ENCODE measurements at regions not wholly inside any gene's neighbourhood (a gene's known extent, or its start where the extent isn't known, plus 50 kb on each side); places are given as distances from the start of the nearest gene placed in this dataset.

GRCh38 chrX:138008281-138008680 is 442.4 kb downstream of the ZIC3 start:
- TF ChIP-seq CTCF (IDR thresholded peaks at IDR 0.05) (no peak), POLR2A (IDR thresholded peaks at IDR 0.05) (no peak)
